ENCODE measurements at regions not wholly inside any gene's neighbourhood (a gene's known extent, or its start where the extent isn't known, plus 50 kb on each side); places are given as distances from the start of the nearest gene placed in this dataset.

GRCh38 chr4:187258651-187259401, 535.2 kb upstream of the FAT1 start:
- Histone ChIP-seq H3K4me1 (no peaks in the 10 kb centered on the region), H3K36me3 (no peaks in the 10 kb centered on the region), H3K27me3 (no peaks in the 10 kb centered on the region), H3K4me3 (no peak overlapping the region), H3K9me3 (no peaks in the 10 kb centered on the region), H3K27ac (no peak overlapping the region)
- TF ChIP-seq POLR2AphosphoS5 (IDR thresholded peaks at IDR 0.05) (no peak), EP300 (IDR thresholded peaks at IDR 0.05; ENCODE audit: low read depth) (no peak), POLR2A (IDR thresholded peaks at IDR 0.05) (no peak)
- TF ChIP-seq, protein P1, sequence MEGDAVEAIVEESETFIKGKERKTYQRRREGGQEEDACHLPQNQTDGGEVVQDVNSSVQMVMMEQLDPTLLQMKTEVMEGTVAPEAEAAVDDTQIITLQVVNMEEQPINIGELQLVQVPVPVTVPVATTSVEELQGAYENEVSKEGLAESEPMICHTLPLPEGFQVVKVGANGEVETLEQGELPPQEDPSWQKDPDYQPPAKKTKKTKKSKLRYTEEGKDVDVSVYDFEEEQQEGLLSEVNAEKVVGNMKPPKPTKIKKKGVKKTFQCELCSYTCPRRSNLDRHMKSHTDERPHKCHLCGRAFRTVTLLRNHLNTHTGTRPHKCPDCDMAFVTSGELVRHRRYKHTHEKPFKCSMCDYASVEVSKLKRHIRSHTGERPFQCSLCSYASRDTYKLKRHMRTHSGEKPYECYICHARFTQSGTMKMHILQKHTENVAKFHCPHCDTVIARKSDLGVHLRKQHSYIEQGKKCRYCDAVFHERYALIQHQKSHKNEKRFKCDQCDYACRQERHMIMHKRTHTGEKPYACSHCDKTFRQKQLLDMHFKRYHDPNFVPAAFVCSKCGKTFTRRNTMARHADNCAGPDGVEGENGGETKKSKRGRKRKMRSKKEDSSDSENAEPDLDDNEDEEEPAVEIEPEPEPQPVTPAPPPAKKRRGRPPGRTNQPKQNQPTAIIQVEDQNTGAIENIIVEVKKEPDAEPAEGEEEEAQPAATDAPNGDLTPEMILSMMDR (IDR thresholded peaks at IDR 0.05) = no peak
- DNase-seq = no peak
- intact Hi-C loops (cut with DNase I; ENCODE audit: low total_unique reads) (no loop called here), in situ Hi-C loops (cut with MboI; ENCODE audit: low pct_ligation_motif_present in 1 of 4, low pct_unique_long_range_greater_than_20kb in 1 of 4, low sequenced_read_pairs in 3 of 4) (no loop called here)
- WGBS, 2 donors (ENCODE audit: low coverage in 1 of 2) = 69 to 78% methylated on average over 5 to 7 of the region's 7 CpGs

- no peaks in the 10 kb centered on the region for H3K4me1 ChIP-seq
- H3K9me3 ChIP-seq = no peaks in the 10 kb centered on the region
- no peaks in the 10 kb centered on the region for H3K36me3 ChIP-seq
- intact Hi-C loops (cut with DNase I; ENCODE audit: low total_unique reads) = no loop called here
- in situ Hi-C loops (cut with MboI; ENCODE audit: low pct_ligation_motif_present in 1 of 4, low pct_unique_long_range_greater_than_20kb in 1 of 4, low sequenced_read_pairs in 3 of 4) = no loop called here
- TF ChIP-seq POLR2A (IDR thresholded peaks at IDR 0.05) = no peak
- TF ChIP-seq, protein P1 (IDR thresholded peaks at IDR 0.05) = no peak
- no peak for TF ChIP-seq POLR2AphosphoS5 (IDR thresholded peaks at IDR 0.05)
- no peak for TF ChIP-seq EP300 (IDR thresholded peaks at IDR 0.05; ENCODE audit: low read depth)
- WGBS, 2 donors (ENCODE audit: low coverage in 1 of 2) = 68% methylated on average over 2 of the region's 2 CpGs; no CpG with 5 or more reads in 1 of the 2 donors
- no peak overlapping the region for H3K27ac ChIP-seq
- no peaks in the 10 kb centered on the region for H3K27me3 ChIP-seq
- DNase-seq = no peak
- H3K4me3 ChIP-seq = no peak overlapping the region
Observed at GRCh38 chr4:187268940-187269339, 545.3 kb upstream of the FAT1 start.

DNA sequence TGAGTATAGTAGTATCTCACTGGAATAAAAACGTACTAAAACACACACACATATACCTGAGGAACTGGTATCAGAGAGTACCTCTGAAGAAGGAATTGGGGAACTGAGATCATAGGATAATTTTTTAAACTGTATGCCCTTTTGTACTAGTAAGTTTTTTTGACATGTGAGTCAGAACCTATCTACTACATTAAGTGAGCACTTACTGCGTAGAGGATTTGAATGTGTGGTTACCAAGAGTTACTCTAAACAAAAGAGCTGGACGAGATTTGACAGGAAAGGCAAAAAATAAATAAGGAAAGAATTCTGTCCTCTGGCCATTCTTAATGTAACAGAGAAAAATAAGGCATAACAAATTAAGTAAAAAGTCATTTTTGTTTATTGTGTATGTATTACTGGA, 546.5 kb upstream of the FAT1 start:
- Histone ChIP-seq H3K4me1 (no peaks in the 10 kb centered on the region), H3K4me3 (no peak overlapping the region), H3K36me3 (no peaks in the 10 kb centered on the region), H3K9me3 (no peaks in the 10 kb centered on the region), H3K27me3 (no peaks in the 10 kb centered on the region), H3K27ac (no peak overlapping the region)
- 26 to 52% methylated on average over 3 of the region's 3 CpGs for WGBS, 2 donors (ENCODE audit: low coverage in 1 of 2)
- intact Hi-C loops (cut with DNase I; ENCODE audit: low total_unique reads) (no loop called here), in situ Hi-C loops (cut with MboI; ENCODE audit: low pct_ligation_motif_present in 1 of 4, low pct_unique_long_range_greater_than_20kb in 1 of 4, low sequenced_read_pairs in 3 of 4) (no loop called here)
- no peak for DNase-seq
- TF ChIP-seq POLR2A (IDR thresholded peaks at IDR 0.05) (no peak), EP300 (IDR thresholded peaks at IDR 0.05; ENCODE audit: low read depth) (no peak), POLR2AphosphoS5 (IDR thresholded peaks at IDR 0.05) (no peak)
- TF ChIP-seq, protein P1 (IDR thresholded peaks at IDR 0.05) = no peak

- Histone ChIP-seq H3K27me3 (no peaks in the 10 kb centered on the region), H3K4me1 (no peaks in the 10 kb centered on the region), H3K27ac (no peak overlapping the region), H3K4me3 (no peak overlapping the region), H3K36me3 (no peaks in the 10 kb centered on the region), H3K9me3 (no peaks in the 10 kb centered on the region)
- TF ChIP-seq POLR2AphosphoS5 (IDR thresholded peaks at IDR 0.05) (no peak), EP300 (IDR thresholded peaks at IDR 0.05; ENCODE audit: low read depth) (no peak), POLR2A (IDR thresholded peaks at IDR 0.05) (no peak)
- TF ChIP-seq, protein P1 (IDR thresholded peaks at IDR 0.05) = no peak
- in situ Hi-C loops (cut with MboI; ENCODE audit: low pct_ligation_motif_present in 1 of 4, low pct_unique_long_range_greater_than_20kb in 1 of 4, low sequenced_read_pairs in 3 of 4) = no loop called here
- DNase-seq = no peak
- WGBS, 2 donors (ENCODE audit: low coverage in 1 of 2) = 84% methylated on average over 2 of the region's 2 CpGs; no CpG with 5 or more reads in 1 of the 2 donors
- intact Hi-C loops (cut with DNase I; ENCODE audit: low total_unique reads) = no loop called here
Observed at GRCh38 chr4:187271848-187272247, 548.2 kb upstream of the FAT1 start.

Measured in transverse colon (tissue), 4 donors.